GM18858 (cell line): ENCODE measurements at regions not wholly inside any gene's neighbourhood (a gene's known extent, or its start where the extent isn't known, plus 50 kb on each side); places are given as distances from the start of the nearest gene placed in this dataset.
"Not testable (repeated sequence)": the region's sequence is repeated elsewhere in the genome, so short reads cannot be mapped to it uniquely, and the experiment has no call there.

ENCODE experiments used
- ATAC-seq: cut with Tn5 transposase; IDR thresholded peaks from one replicate; pipeline ENCODE4 v1.9.1; 2021; ENCODE audit not compliant: unreplicated experiment

DNA sequence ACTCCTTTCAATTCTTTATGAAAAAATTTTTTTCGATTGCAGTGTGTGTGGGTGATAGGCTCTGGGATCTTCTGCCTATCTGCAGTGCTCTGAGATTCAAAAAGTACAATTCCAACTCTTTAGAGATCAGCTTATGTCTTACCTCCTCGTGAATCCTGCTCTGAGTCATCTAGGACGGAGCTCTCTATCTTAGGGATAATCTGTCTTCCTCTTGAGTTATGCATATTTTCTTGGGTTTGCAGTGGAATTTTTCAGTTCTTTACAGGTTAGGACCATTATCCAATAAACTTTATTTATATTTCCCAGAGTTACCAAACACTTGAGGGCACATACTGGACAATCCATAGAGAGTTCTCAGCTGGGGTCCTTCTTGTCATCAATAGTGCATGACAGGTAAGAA is 428.6 kb downstream of the ACTR3B start:
- ATAC-seq, result no peak

DNA sequence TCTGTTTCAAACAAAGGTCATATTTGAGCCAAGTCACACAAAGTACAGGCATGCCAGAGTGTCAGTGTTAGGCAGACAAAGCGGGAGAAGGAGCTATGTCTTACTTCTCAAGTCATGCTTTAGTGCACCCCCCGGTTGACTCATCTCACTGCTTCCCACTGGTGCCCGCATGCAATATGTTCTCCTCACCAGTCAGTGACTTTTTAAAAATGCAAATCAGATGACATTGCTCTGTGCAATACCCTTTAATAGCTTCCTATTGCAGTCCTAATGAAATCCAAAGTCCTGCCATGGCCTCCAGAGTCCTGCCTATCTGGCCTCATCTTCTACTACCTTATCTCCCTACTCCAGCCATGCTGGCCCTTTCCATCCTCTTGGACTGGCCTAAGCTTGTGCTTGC is 429.1 kb downstream of the ACTR3B start:
- no peak for ATAC-seq

DNA sequence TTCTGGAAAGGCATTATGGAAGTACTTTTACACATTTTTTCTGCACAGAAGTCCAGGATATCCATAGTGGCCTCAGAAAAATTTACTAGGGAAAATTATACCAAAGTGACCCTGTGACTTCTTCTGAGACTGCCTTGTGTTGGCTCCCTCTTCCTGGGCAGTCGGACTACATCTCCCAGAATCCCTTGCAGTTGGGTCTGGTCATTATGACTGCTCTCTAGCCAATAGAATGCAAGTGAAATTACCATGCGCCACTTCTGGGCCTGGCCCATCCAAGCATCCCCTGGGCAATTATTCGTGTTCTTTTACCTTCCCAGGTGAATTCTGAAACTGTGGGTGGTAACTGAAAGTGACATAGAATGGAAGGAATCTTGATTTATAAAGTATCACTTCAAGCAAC is 430.9 kb downstream of the ACTR3B start:
- ATAC-seq, result no peak

DNA sequence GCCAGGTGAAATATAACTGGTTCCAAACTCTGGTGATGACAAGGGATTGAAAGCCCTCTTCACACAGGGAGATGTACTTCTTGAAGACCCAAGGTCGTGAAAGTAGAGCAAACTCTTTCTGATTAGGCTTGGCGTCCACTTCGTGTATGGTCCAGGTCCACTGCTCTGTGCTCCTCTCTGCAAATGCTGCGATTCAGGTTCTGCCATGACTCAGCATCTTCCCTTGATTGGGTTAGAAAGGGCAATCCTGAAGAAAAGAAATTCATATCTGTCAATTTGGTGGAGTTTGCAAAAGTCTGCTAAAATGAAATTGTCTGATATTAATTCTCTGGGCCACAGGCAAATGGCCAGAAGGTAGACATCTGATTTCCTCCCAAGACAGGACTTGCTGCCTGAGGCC is 431.4 kb downstream of the ACTR3B start:
- ATAC-seq, result no peak

DNA sequence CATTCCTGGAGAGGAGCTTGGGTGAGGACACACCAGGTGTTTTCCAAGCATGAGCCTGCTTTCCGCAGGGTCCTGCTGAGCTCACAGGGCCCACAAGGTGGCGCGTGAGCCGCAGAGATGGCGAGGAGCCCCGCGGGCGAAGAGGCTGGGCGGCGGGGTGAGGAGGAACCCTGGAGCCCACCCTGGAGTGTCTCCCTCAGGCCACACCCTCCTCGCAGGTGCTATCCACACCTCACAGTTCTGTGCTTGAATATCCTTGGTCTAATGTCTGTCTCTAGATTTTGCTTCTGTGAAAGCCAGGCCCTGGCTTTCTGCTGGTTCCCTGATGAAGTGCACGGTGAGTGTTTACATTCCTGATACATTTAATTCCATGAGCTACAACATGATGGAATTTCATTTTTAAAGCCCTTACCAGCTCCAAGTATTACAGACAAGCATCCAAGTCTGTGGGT is 433.6 kb downstream of the ACTR3B start:
- no peak for ATAC-seq

DNA sequence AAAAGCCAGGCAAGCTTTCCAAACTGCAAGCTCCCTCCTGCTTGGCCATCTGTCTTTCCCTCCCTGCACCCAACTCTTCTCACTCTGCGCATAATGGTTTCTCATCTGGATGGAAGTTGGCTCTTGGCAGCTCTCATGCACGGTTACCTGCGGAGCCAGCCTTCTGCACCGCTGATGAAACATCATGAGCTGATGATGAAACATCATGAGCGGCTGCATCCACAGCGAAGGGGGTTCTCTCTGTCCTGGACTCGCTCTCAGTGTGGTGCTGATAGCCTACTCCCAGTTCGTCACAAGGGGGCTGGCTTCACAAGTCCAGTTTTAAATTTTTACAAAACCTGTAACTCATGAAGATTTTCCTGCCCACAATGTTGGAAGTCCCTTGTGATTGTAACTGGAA is 457.5 kb downstream of the ACTR3B start:
- ATAC-seq, result no peak

DNA sequence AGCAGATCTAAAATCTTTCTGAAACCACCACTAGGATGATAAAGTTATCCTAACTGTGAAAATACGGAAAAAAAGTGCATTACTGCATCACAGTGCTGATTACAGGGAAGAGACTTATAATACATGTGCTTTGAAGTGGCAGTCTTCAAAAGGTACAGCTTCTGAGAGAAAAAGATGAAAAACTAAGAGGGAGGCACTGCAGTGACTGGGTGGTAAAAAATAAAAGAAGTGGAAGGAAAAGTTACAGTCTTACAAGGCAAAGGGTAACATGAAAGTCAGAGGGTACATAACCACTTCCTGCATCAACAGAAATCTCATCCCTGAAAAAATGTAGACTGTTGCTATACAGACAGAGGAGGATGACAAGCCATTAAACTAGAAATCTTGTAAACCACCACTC is 465.3 kb downstream of the ACTR3B start:
- no peak for ATAC-seq

DNA sequence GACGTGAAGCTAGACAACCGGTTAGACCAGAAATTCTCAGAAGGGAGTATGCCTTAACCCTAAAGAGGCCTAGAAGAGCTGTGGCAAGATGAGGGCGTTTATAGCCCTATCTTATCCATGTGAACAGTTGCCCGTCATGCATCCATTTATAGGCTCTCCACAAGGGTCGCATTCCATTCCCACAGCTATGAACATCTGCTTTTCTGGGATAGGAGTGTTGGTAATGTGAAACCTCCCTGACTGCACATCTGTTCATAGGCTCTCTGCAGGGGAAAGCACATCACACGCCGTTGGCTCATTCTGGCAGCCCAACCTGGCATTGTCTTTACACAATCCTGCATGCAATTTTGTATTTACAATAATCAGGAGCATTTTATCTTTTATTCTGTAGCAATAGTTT is 485.6 kb downstream of the ACTR3B start:
- not testable (repeated sequence) for ATAC-seq

DNA sequence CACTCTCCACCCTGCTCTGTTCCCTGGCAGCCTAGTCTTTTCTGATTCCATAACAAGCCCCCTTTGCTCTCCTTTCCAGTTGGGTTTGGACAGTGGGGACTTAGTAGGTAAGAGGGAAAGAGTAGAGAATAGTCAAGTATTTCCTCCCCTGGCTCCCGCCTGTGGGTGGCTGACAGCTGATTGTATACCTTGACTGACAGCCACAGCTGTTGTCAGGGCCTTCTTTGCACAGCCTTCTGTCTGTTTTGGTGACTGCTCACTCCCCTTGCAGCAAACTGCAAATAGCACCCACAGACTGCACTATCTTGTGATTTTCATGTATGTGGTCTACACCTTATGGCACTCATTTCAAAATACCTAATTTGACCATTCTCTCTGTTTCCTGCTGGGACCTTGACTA is 486.3 kb downstream of the ACTR3B start:
- no peak for ATAC-seq

DNA sequence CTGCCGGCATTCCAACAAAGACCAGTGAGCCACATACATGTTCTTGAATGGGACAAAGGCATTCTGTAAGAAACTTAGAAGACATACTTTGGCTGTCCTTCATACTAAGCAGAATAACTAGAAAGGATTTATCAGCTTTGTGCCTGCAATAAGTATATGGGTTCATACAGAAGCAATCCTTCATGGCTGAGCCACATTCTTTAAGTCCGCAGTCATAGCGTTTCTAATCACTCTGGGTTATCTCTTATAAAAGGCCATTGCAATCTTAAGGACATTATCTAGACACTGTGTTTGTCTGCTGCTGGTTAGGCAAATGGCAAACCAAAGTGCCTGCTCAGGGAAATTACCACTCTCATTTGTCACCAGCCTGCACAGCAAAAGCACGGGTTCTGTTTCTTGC is 488.4 kb downstream of the ACTR3B start:
- no peak for ATAC-seq

DNA sequence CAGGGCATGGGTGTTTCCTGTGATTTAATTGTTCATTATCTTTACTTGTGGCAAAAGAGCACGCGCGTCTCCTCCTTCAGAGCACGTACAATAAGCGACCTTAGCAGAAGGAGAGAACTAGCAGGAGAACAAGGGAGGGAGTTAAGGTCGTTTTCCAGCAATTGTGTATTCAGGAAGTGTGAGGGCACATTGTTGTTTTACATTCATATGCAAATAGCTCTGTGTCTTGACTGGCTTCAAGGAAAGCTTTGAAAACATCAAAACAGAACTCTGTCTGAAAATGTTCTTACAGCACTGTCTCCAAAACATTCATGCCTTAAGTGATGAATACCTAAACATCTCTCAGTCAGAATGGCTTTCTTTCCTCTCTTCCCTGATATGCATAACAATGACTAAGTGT is 499.1 kb downstream of the ACTR3B start:
- no peak for ATAC-seq

DNA sequence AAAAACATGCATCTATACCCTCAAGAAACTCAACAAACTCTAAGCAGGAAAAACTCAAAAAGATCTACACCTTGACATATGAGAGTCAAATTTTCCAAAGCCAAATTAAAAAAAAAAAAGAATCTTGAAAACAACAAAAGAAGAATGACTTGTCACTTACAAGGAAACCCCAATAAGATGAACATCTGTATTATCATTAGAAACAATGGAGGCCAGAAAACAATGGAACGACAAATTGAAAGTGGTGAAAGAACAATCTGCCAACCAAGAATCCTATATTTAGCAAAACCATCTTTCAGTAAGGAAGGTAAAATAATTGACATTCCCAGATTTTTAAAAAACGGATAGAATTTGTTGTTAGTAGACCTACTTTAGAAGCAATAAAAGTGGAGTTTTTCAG is 516.8 kb downstream of the ACTR3B start:
- ATAC-seq, result no peak

DNA sequence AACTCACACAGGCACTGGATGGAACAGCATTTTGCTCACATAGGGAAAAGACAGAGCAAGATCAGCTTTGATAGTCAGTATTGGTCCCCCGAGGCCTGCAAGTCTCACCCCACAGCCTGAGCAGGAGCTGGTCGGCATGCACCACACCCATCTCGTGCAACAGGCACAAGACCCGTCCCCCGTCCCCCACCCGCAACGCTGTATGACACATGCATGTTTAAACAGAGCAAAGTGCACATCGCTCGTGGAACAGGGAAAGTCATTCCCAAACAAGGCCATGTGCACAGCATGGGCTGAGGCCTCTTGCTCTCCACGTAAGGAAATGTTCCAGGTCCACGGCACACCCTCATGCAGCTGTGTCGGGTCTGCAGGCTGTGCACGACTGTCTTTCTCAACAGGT is 527.2 kb downstream of the ACTR3B start:
- ATAC-seq, result no peak

DNA sequence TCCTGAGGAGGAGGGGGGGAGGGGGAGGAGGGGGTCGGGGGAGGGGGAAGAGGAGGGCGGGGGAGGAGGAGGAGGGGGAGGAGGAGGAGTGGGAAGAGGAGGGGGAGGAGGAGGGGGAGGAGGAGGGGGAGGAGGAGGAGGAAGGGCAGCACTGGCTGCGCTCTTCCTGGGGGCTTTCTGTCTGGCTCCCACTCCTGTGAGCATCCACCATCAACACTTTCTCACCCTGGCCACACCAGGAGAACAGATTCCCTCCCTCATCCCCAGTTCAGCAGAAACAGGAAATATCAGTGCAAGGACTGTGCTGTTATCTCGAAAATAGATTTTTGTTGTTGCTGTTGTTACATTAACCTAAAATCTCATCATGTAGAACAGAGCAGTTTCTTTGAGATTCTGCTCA is 530.5 kb downstream of the ACTR3B start:
- ATAC-seq, result no peak

DNA sequence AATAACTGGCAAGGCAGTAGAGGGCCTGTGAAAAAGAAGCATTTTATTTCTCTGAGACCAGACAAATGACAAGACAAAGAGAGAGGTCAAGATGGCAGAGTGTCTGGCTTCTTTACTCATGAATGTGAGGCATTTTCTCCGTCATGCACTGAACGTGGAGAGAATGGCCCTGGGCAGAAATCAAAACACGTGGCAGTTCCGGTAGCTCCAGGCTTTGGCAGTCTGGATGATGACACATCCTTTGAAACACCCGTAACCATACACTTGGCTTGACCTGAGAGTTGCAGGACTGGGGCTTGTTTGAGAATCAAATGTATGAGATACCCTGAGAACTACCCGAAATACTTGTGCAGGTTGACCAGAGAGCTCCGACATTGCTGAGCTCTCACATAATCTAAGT is 537.6 kb downstream of the ACTR3B start:
- no peak for ATAC-seq

DNA sequence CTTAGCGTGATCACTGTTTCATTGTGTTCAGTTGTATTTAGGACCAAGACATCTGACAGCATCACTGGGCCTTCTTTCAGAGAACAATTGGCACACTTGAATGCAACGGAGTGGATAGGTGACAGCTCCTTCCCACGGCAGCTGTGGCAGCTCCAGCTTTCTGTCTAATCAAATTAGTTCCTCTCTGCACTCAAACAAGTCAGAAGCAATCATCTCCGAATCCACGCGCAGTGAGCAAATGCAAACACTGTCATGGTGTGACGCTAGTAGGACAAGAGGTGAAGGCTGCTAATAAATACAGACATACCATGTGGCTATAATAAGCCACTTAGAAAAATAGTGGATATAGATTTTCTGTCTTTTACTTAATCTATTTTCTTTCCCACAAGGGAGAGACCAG is 542.4 kb downstream of the ACTR3B start:
- ATAC-seq, result no peak

DNA sequence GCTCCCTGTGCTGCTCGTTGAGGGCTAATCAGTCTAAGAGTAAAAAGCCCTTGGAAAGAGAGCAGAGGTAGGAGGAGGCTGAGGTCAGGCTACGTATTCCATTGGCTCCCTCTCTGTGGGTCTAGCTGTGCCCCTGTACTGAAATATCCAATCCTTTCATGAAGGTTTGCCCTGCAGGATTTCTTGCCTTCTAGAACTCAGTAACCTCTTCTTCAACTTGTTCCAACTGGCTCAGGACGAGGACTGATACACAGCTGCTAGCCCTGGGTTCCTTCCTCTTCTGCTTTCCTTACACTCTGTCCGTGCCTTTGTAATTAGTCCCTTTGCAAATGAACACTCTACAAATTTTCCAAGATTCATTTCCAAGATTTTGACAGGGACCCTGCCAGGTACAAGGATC is 560.5 kb downstream of the ACTR3B start:
- no peak for ATAC-seq

DNA sequence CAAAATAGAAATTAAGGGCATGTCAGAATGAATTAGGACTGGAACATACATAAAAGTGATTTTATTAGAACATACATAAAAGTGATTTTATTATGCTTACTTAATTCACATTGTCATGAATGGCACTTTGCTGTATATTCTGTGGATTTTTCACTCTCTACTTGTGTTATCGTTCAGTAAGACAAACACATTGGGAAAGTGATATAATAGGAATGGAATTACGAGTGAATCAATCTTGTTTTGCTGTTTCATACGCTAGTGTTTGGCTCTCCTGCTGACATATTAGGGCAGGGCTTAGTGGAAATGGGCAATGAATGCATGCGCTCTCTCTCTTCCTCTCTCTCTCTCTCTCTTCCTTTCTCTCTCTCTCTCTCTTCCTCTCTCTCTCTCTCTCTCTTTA is 561.1 kb downstream of the ACTR3B start:
- ATAC-seq, result no peak

DNA sequence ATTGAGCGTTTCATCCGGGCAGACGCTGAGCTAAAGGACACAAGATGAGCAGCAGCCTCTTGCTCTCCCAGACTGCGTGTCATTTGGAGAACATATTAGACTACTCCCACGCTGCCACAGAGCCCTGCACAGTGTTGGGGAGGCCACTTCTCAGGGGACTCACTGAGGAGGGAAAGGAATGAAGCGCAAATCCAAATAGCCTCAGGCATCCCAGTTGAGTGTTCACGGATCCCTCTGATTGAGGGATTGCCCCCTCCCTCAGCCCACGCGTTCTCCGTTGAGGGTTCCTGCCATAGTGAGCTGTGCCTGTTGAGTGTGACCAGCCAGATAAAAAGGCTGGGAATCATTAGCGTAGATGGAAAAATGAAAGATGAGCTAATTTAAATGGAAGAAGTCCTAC is 563.4 kb downstream of the ACTR3B start:
- no peak for ATAC-seq

DNA sequence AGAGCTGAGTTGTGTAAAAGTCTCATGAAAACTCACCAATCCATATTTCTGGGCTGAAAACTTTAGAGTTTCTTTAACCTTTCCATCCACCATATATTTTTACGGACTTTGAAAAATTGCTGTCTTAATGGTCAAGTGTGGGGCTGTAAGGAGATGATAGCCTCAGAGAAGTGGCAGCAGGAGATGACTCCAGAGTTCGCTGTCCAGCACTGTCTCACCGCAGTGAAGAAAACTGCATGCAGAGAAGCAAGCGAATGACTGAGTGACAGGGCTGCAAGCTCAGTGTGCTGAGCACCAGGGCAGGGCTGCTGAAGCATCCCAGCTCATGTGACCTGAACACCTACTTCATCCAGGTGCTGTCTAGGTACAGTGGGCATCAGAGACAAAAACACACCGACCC is 564.5 kb downstream of the ACTR3B start:
- no peak for ATAC-seq

DNA sequence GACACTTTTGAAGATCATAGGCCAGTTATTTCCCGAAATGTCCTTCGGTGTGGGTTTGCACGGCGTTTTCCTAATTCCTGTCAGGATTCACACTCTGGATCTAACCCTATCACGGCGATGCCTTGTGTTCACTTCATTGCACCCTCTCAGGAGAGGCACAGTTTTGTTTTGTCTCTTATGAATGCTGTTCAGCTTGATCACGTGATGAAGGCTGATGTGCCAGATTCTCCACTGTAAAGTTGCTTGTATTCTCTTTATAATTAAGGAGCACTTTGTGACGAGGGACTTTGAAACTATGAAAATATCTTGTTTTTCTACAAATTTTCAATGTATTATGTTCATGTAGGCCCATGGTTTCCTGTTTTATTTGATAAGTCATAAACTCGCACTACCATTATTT is 568.1 kb downstream of the ACTR3B start:
- ATAC-seq, result no peak

DNA sequence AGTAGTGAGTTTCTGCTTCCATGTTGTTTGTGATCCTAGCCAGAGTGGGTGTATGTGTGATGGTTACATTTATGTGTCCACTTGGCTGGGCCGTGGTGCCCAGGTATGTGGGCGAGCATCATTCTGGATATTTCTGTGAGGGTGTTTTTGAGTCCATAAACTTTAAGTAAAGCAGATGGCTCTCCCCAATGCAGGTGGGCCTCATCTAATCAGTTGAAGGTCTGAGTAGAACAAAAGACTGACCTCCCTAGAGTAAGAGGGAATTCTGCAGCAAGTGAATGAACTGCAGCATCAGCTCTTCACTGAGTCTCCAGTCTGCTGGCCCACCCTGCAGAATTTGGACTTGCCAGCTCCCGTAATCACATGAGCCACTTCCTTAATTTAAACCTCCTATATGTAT is 571.9 kb downstream of the ACTR3B start:
- no peak for ATAC-seq

DNA sequence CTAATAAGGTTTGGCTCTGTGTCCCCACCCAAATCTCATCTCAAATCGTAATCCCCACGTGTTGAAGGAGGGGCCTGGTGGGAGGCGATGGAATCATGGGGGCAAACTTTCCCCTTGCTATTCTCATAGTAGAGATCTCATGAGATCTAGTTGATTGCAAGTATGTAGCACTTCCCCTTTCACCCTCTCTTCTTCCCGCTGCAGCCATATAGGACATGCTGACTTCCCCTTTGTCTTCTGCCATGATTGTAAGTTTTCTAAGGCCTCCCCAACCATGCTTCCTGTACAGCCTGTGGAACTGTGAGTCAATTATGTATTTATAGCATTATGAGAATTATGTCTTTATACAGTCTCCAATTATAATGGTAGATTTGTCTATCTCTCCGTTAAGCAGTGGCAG is 594.5 kb downstream of the ACTR3B start:
- no peak for ATAC-seq

DNA sequence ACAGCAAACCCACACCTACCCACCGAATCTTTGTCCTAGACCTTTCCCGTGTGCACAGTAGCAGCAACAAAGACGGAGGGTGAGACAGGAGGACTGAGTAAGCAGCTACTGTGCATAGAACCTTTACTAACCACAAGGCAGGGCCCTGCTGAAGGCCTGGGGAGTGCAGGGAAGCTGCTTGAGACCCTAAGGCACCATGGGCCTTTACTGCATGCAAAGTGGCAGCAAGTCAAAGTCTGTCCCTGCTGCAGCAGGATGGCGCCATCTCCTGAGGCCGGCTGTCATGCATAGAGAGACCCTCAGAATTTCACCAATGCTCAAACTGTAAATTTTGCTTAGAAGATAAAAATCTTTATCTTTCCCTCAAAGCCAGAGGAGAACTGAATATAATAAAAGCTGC is 610.5 kb downstream of the ACTR3B start:
- ATAC-seq, result no peak
